CD1c-positive myeloid dendritic cell (primary cell): ENCODE measurements at regions not wholly inside any gene's neighbourhood (a gene's known extent, or its start where the extent isn't known, plus 50 kb on each side); places are given as distances from the start of the nearest gene placed in this dataset.
"Not testable (repeated sequence)": the region's sequence is repeated elsewhere in the genome, so short reads cannot be mapped to it uniquely, and the experiment has no call there.

Source experiments
- DNase-seq: peaks from one replicate; pipeline ENCODE4 v3.0.0-alpha.2; 2016; ENCODE audit errors: extremely low spot score

- no peak for DNase-seq
These were observed 334.2 kb downstream of the NUP35 start for GRCh38 chr2:183458460-183458859.

DNA sequence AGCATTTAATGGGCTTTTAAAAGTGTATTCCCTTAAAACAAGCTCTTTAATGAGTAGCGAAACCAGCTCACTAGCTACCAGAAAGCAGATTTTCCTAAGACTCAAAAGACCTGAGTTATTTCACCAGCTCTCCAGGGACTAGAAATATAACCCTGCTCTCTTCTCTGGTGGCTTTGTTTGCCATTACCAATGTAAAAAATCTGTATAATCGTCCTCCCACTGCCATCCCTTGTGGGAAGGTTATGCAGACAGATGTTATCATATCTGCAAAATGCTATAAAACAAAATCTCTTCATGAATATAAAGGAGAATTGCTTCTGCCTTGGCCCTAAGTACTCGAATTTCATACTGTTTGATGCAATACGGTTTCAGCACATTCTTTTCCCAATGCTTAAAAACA, 335.2 kb downstream of the NUP35 start:
- DNase-seq = no peak

DNA sequence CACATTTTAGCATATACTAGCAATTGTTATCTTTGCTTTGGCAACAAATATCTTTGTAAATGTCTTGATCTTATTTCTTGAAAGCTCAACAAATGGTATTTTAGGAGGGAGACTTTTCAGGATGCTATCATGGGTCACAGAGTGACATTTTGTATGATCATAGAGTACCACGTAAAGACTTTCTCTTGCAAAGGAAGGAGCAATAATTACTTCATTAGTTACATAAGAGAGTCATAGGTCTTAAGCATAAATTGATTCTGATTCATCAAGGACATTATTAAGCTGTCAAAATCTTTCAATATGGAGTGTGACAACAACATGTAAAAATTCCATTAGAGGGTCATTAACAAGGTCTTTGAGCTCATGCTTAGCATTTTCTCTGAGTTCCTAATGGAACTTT, 339.6 kb downstream of the NUP35 start:
- no peak for DNase-seq

DNA sequence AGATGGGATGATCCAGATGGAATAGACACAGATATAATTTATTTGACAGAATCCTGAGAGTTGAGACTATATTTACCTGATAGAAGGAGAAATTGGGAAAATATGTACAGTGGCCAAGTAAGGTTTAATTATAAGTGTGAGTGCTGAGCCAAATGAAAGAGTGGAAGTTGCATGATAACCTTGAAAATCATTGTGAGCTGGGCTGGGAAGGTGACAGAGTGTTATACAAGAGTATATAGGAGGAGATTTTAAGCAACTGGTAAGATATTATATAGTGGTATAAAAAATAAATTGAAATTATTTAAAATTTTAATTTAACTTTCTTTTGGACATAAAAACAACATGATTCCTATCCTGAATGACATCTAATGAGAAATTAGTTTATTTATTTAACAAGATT, 340.8 kb downstream of the NUP35 start:
- DNase-seq = no peak

DNA sequence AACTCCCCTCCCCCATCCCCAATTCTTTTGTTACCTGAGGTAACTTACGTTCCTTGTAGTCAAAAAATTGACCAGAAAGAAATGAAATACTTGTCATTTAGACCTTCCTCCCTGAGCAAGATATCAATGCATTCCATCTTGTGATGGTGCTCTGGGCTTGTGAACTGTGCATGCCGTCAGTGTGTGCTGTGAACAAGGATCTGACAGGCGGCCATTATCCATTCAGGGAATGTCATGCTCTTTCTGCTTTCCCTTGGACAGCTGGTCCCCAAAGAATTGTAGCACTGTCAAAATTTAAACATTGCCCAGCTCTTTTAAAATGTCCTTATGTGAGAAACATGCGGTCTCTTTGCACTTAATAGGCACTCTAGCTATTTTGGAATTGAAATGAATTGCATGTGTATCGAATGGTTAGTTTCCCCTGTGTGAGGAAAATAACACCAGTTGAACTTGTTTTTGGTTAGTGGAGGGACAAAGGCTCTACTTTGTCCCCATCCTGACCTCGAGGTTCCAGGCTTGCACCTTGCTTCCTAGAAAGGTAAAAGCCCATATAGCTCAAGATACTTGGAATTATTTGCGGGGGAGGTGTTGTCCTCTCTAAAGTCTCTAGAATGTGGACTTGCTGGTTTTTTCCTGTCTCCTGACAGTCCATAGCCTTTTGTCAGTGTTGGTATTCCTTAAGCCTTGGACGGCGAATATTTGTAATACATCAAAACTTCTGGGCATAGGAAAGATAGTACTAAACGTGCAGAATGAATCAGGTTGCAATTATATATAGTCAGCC, 350.9 kb downstream of the NUP35 start:
- no peak for DNase-seq

GRCh38 chr2:183476490-183476889, 352.2 kb downstream of the NUP35 start:
- no peak for DNase-seq

DNA sequence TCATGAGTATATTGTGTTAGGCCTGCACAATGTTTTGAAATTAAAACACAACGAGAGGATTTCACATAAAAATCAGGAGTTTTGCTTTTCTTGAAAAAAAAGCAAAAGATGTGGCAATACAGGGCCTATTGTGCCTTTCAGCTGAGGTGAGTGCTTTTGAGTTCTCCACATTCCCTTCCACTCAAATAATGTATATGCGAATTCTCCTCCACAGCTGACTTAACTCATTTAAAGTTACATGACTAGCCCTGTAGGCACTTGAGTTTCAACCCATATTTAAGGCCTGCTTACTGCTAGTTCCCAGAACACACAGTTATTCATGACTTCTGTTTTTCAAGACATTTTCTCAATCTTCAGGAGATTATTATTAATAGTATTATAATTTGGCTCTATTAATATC, 353.1 kb downstream of the NUP35 start:
- DNase-seq = no peak

DNA sequence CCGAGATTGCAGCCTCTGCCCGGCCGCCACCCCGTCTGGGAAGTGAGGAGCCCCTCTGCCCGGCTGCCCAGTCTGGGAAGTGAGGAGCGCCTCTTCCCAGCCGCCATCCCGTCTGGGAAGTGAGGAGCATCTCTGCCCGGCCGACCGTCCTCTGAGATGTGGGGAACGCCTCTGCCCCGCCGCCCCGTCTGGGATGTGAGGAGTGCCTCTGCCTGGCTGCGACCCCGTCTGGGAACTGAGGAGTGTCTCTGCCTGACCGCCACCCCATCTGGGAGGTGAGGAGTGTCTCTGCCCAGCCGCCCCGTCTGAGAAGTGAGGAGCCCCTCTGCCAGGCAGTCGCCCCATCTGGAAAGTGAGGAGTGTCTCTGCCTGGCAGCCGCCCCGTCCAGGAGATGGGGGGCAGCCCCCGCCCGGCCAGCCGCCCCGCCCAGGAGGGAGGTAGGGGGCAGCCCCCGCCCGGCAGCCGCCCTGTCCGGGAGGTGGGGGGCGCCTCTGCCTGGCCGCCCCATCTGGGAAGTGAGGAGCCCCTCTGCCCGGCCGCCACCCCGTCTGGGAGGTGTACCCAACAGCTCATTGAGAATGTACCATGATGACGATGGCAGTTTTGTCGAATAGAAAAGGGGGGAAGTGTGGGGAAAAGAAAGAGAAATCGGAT, 354.8 kb downstream of the NUP35 start:
- not testable (repeated sequence) for DNase-seq

DNA sequence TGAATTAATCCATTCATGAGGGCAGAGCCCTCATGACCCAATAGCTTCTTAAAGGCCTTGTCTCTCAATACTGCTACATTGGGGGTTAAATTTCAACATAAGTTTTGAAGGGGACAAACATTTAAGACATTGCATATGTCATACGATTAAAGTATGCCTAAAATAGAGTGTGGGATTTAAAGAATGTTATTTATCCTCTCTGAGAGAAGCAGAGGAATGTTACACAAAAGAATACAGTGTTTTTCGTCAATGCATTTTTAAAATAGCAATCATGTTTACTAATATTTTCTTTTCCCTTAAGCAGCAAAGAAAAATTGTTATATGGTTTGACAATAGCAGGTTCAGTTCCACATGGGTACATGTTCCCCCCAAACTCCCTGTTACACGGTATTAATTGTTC, 363.1 kb downstream of the NUP35 start:
- no peak for DNase-seq

GRCh38 chr2:183488421-183488820, 364.2 kb downstream of the NUP35 start:
- DNase-seq = no peak

- no peak for DNase-seq
These were observed 366.2 kb downstream of the NUP35 start for GRCh38 chr2:183490489-183490888.

- DNase-seq = no peak
These were observed 366.7 kb downstream of the NUP35 start for GRCh38 chr2:183490914-183491313.

DNA sequence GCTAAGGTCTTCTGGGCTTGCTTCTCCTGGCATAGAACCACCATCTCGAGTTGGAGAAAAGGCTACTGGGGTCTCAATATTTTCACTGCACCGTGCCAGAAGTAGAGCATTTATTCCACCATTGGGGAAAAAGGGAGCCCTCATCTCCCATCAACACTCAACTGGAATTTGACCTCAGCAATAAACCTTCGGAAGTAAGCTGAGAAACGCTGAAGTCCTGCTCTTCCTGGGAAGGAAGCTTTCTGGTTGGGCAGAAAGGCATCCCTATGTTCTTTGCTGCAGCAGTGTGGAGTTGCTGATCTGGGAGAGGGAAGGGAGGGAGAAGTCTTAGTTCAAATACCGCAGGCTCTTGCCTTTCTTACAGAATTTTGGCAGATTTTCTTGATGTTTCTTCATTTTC, 368.8 kb downstream of the NUP35 start:
- no peak for DNase-seq

GRCh38 chr2:183495079-183495478, 370.8 kb downstream of the NUP35 start:
- no peak for DNase-seq

- DNase-seq = no peak
These were observed 371.5 kb downstream of the NUP35 start for GRCh38 chr2:183495589-183496267.

DNA sequence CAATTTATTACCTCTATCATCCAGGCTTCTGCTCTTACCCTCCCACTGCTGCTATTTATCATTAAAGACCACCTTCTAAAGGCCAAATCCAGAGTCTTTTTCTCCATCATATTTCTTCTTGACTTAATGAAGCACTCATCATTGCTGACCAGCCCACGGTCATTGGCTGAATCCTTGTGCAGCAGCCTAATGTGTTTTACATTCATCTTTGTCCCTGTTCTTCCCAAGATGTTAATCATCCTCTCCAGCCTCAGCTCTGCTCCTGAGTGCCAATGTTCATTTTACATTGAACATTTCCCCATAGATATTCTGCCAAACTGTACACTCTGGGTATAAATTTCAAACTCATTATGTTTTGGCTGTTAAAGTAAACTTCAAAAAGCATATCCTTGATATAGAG, 373.6 kb downstream of the NUP35 start:
- no peak for DNase-seq

DNA sequence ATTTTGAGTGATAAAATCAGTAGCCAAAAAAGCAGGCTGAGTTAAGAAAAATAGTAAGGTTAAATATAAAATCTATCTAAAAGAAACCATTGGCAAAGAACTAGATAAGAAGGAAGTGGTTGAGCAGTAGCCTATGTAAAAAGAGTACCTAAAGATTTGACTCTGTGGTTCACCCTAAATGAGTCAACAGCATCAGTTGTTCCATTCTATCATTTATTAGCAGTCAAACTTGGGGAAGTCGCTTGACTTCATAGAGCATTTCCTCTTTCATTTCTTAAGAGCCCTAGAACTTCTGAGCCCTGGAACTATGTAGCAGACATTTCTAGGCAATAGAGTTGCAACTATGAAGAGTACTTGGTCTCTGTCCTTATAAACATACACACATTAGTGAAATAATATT, 381.7 kb downstream of the NUP35 start:
- DNase-seq = no peak

DNA sequence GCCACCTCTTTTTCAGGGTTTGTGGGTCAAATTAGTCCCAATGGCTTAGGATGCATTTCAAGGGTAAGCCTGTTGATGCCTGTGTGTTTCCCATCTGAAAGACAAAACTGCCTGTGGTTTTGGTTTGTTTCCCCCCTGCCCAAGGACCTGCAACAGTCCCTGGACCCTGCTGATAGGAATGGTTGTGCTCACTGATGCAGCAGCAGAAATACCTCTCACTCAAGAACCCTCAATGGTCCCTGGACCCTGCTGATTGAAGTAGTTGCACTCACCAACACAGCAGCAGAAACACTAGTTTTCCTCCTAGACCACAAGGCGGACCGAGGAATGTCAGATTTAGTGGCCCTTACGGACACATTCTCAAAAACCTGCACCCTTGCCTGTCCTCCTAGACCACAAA, 386.9 kb downstream of the NUP35 start:
- DNase-seq = no peak

DNA sequence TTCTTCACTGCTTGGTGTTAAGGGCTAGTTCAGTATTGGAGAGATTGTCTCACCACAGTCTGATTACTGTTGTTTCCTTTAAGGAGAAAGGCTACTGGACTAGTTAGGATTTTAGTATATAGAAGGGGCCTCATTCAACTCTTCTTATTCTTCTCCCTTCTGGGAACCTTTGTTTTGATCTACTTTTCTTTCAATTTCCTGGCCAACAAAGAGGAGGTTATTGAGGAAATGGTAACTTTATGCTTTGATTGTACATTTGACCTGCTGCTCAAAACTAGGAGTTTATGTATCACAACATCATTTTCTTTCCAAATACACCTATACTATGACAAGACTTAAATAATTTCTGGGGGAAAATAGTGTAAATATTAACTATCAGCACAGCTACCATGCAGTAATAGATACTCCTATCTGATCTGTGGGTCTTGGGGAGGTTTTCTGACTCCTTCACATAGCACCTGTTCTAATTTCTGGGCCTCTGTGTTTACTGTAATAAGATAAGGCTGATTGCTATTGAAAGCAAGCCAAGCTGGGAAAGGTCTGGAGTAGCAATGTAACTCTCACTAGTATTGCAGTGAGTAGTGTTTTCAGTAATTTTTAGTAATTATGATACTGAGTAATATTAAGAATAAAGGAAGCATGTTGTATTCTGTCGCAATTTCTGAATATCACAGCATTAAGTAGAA, 395.3 kb downstream of the NUP35 start:
- DNase-seq = no peak

DNA sequence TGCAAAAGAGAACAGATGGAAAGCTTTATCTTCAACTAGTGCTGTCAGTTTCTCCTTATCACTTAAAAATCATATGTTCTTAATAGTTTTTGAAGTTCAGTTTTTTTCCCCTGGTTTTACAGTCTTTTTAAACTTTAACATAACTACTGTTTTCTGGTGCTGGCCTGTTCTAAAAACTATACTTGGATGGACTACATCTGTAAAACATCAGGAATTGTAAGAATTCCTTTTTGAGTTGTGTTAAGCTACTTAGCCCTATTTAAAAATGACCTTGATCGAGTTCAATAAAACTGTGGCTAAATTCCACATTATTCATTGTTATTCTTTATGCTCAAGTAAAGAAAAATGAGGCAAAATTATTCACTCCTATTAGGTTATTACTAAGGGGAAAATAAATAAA, 397.7 kb downstream of the NUP35 start:
- DNase-seq = no peak

- no peak for DNase-seq
These were observed 398.4 kb downstream of the NUP35 start for GRCh38 chr2:183522489-183523266.
